BE2C (cell line): ENCODE measurements at regions not wholly inside any gene's neighbourhood (a gene's known extent, or its start where the extent isn't known, plus 50 kb on each side); places are given as distances from the start of the nearest gene placed in this dataset.

Experiments used
- DNase-seq: peaks from one replicate; pipeline ENCODE4 v3.0.0-alpha.2; 2020
- H3K27me3 ChIP-seq: fragments of 250-450 bp; sonication (Bioruptor Pico); 2 replicates; pipeline ENCODE4 v1.5.1; 2020; ENCODE audit warnings: mild to moderate bottlenecking
- H3K36me3 ChIP-seq: fragments of 250-450 bp; sonication (Bioruptor Pico); 2 replicates; pipeline ENCODE4 v1.5.1; 2020; ENCODE audit warnings: mild to moderate bottlenecking
- H3K4me1 ChIP-seq: fragments of 250-450 bp; sonication (Bioruptor Pico); 2 replicates; pipeline ENCODE4 v1.5.1; 2020
- H3K4me3 ChIP-seq: 2 replicates; pipeline ENCODE4 v1.5.1; 2011; ENCODE audit warnings: low read depth, low read length
- H3K9me3 ChIP-seq: fragments of 250-450 bp; sonication (Bioruptor Pico); 2 replicates; pipeline ENCODE4 v1.5.1; 2020
- TF ChIP-seq, protein P1 (sequence below): IDR thresholded peaks from 2 replicates; pipeline ENCODE4 v1.5.1; 2012; ENCODE audit warnings: mild to moderate bottlenecking, low read depth, low read length

DNA sequence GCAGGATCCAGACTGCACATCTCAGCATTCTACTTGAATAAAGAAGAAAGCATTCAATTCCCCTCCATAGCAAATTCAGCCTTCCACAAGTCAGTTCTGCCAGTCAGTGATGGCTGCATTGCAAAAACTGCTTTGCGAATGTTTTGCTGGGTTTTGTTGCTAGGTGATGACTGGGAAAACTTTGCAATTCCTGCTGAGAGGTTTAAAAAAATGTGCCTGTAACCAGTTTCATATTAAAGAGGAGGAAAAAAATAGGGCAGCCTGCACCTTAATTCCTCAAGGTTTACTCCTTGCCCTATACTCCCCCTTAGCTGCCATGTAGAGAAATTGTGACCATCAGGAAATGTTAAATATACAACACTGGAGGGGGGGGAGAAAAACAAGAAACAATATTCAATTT, 225.6 kb upstream of the ATP11B start:
- TF ChIP-seq, protein P1, sequence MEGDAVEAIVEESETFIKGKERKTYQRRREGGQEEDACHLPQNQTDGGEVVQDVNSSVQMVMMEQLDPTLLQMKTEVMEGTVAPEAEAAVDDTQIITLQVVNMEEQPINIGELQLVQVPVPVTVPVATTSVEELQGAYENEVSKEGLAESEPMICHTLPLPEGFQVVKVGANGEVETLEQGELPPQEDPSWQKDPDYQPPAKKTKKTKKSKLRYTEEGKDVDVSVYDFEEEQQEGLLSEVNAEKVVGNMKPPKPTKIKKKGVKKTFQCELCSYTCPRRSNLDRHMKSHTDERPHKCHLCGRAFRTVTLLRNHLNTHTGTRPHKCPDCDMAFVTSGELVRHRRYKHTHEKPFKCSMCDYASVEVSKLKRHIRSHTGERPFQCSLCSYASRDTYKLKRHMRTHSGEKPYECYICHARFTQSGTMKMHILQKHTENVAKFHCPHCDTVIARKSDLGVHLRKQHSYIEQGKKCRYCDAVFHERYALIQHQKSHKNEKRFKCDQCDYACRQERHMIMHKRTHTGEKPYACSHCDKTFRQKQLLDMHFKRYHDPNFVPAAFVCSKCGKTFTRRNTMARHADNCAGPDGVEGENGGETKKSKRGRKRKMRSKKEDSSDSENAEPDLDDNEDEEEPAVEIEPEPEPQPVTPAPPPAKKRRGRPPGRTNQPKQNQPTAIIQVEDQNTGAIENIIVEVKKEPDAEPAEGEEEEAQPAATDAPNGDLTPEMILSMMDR, result no peak
- no peak for DNase-seq
- Histone ChIP-seq H3K9me3 (no peaks in the 10 kb centered on the region), H3K4me3 (no peak overlapping the region), H3K27me3 (no peaks in the 10 kb centered on the region), H3K4me1 (no peaks in the 10 kb centered on the region), H3K36me3 (no peaks in the 10 kb centered on the region)

DNA sequence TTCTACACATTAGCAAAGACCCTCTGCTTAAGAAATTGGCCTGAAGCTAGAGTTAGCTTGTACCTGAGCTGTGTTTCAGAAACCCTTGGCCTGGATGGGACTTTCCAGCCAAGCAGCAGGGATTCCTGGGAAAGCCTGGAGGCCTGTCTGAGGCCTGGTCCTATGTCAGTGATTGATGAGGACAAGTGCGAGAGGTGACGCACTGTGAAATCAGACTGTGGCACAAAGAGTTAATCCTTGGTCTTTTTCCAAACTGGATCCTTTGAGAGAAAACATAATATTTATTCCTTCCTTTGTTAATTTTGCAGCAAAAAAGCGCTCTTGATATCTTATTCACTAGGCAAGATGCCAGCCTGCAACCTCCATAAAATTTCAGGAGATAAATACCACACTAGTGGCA, 225.0 kb upstream of the ATP11B start:
- no peak for DNase-seq
- Histone ChIP-seq H3K27me3 (no peaks in the 10 kb centered on the region), H3K4me1 (no peaks in the 10 kb centered on the region), H3K9me3 (no peaks in the 10 kb centered on the region), H3K4me3 (no peak overlapping the region), H3K36me3 (no peaks in the 10 kb centered on the region)
- TF ChIP-seq, protein P1, result no peak

DNA sequence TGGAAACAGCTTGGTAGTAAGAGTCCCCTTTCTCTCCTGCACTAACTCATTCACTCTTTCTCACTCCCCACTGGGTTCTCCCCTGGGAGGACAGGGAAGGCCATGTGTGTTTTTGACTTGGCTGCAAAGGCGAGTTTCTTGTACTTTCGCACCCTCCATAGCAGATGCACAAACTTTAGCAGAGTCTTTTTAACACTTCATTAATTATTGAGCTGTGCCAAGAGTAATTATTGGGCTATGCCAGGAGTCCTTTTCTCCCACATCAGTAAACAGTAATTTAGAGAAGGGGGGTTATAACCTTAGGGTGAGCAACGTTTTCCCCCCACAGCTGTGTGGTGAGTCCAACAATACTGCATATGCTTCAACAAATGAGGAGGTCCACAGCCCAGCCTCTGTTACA, 224.4 kb upstream of the ATP11B start:
- Histone ChIP-seq H3K4me3 (no peak overlapping the region), H3K27me3 (no peaks in the 10 kb centered on the region), H3K4me1 (no peaks in the 10 kb centered on the region), H3K9me3 (no peaks in the 10 kb centered on the region), H3K36me3 (no peaks in the 10 kb centered on the region)
- no peak for DNase-seq
- TF ChIP-seq, protein P1, result no peak

DNA sequence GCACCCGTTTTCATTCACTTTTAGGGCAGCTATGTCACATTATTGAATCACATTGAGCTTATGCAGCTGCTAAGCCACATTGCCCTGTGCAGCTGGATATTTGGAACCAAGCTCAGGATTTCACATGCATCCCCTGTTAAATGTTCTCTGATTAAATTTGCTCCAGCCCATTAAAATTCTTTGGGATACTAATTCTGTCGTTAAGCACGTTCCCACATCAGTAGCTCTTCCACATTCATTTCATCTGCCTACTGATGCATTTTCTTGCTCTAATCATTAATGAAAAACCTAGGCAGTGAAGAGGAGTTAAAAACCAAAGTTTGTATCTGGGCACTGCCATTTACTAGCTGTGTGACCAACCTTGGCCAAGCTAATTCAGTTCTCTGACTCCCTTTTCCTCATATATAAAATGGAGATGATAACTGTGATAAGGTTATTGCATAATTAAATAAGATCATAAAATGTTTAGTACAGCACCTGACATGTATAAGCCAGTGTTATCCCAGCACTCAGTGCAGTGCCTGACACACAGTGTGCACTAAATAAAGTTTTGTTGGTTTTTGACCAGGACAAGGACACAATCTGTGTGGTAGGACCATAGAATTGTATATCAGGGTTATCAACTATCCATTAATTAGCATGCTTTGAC, 222.2 kb upstream of the ATP11B start:
- no peaks in the 10 kb centered on the region for H3K36me3 ChIP-seq
- no peaks in the 10 kb centered on the region for H3K9me3 ChIP-seq
- no peaks in the 10 kb centered on the region for H3K27me3 ChIP-seq
- H3K4me1 ChIP-seq, result no peaks in the 10 kb centered on the region
- DNase-seq, result no peak
- TF ChIP-seq, protein P1, result no peak
- H3K4me3 ChIP-seq, result no peak overlapping the region

DNA sequence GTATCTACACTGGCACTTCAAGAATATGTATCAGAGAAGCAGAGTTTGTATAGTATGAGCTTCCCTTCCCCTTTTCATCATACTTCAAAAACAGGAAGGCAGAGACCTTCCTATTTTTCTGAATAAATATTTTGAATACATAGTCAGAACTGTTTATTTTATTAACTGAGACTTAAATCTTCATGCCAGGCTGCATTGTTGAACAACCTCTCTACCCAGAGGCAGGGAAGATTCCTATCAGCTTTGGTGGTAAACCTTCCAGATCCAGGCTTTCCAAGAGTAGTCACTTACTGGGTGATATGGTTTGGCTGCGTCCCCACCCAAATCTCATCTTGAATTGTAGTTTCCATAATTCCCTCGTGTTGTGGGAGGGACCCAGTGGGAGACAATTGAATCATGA, 217.4 kb upstream of the ATP11B start:
- H3K36me3 ChIP-seq, result no peaks in the 10 kb centered on the region
- H3K27me3 ChIP-seq, result no peaks in the 10 kb centered on the region
- no peaks in the 10 kb centered on the region for H3K4me1 ChIP-seq
- DNase-seq, result no peak
- H3K9me3 ChIP-seq, result no peaks in the 10 kb centered on the region
- TF ChIP-seq, protein P1, result no peak
- H3K4me3 ChIP-seq, result no peak overlapping the region

DNA sequence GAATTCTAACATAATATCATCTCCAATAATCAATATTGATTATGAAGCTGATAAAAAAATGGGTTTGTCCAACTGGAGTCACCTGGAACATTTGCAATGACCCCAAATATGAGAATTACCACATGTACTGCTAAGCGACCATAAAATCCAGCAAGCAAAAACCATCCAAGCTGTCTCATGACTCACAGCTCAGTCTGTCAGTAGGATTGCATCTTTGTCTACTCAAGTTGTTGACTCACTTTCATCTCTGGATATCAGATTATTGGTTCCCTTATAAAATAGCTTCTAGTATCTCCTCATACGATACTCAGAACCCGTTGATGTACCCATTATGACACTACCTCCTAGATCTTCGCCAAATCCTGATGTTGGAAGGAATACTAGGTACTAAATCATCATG, 209.8 kb upstream of the ATP11B start:
- TF ChIP-seq, protein P1, result no peak
- Histone ChIP-seq H3K9me3 (no peaks in the 10 kb centered on the region), H3K4me1 (no peaks in the 10 kb centered on the region), H3K27me3 (no peaks in the 10 kb centered on the region), H3K36me3 (no peaks in the 10 kb centered on the region), H3K4me3 (no peak overlapping the region)
- no peak for DNase-seq
